ENCODE measurements at regions not wholly inside any gene's neighbourhood (a gene's known extent, or its start where the extent isn't known, plus 50 kb on each side); places are given as distances from the start of the nearest gene placed in this dataset.

DNA sequence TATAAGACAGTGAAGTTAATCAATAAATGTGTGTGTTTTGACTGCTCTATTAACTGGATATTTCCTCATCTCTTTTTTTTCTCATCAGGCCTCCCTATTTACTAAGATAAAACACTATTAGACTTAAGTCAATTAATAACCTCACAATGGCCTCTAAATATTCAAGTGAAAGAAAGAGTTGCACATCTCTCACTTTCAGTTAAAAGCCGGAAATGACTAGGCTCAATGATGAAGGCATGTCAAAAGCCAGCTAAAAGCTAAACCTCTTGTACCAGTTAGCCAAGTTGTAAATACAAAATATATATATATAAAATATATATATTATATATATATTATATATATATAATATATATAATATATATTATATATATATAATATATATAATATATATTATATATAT lies 127.0 kb upstream of the MEOX2 start:
- no peak for TF ChIP-seq EP300 (IDR thresholded peaks at IDR 0.05)
- TF ChIP-seq, protein P1, sequence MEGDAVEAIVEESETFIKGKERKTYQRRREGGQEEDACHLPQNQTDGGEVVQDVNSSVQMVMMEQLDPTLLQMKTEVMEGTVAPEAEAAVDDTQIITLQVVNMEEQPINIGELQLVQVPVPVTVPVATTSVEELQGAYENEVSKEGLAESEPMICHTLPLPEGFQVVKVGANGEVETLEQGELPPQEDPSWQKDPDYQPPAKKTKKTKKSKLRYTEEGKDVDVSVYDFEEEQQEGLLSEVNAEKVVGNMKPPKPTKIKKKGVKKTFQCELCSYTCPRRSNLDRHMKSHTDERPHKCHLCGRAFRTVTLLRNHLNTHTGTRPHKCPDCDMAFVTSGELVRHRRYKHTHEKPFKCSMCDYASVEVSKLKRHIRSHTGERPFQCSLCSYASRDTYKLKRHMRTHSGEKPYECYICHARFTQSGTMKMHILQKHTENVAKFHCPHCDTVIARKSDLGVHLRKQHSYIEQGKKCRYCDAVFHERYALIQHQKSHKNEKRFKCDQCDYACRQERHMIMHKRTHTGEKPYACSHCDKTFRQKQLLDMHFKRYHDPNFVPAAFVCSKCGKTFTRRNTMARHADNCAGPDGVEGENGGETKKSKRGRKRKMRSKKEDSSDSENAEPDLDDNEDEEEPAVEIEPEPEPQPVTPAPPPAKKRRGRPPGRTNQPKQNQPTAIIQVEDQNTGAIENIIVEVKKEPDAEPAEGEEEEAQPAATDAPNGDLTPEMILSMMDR (IDR thresholded peaks at IDR 0.05), result no peak
- no peak for TF ChIP-seq POLR2AphosphoS5 (IDR thresholded peaks at IDR 0.05)
